GM20000 (cell line): ENCODE measurements at regions not wholly inside any gene's neighbourhood (a gene's known extent, or its start where the extent isn't known, plus 50 kb on each side); places are given as distances from the start of the nearest gene placed in this dataset.
"Not testable (repeated sequence)": the region's sequence is repeated elsewhere in the genome, so short reads cannot be mapped to it uniquely, and the experiment has no call there.

Experiments
- DNase-seq: peaks from one replicate; pipeline ENCODE4 v3.0.0; 2012; ENCODE audit warnings: low spot score
- TF ChIP-seq, protein P1 (sequence below): IDR thresholded peaks from 2 replicates; pipeline ENCODE4 v1.5.1; 2012; ENCODE audit warnings: mild to moderate bottlenecking, control low read depth; ENCODE audit errors: extremely low read depth, missing control alignments

DNA sequence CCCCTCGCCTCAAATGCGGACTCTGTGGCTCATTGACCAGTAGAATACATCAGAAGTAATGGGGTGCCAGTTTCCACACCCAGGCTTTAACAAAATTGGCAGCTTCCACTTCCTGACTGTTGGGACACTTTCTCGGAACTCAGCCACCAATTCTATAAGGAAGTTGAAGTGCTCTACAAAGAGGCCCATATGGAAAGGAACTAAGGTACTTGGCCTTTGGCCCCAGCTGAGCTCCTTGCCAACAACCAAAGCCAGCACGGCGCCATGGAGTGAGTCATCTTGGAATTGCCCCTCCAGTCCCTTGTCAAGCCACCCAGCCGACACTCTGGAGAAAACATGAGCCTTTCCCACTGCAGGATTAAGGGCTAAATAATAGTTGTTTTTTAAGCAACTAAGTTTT lies 262.2 kb upstream of the INTU start:
- TF ChIP-seq, protein P1, sequence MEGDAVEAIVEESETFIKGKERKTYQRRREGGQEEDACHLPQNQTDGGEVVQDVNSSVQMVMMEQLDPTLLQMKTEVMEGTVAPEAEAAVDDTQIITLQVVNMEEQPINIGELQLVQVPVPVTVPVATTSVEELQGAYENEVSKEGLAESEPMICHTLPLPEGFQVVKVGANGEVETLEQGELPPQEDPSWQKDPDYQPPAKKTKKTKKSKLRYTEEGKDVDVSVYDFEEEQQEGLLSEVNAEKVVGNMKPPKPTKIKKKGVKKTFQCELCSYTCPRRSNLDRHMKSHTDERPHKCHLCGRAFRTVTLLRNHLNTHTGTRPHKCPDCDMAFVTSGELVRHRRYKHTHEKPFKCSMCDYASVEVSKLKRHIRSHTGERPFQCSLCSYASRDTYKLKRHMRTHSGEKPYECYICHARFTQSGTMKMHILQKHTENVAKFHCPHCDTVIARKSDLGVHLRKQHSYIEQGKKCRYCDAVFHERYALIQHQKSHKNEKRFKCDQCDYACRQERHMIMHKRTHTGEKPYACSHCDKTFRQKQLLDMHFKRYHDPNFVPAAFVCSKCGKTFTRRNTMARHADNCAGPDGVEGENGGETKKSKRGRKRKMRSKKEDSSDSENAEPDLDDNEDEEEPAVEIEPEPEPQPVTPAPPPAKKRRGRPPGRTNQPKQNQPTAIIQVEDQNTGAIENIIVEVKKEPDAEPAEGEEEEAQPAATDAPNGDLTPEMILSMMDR: no peak
- no peak for DNase-seq

GRCh38 chr4:127379499-127379898 lies 253.3 kb upstream of the INTU start:
- no peak for DNase-seq
- TF ChIP-seq, protein P1: no peak

GRCh38 chr4:127379948-127380347 lies 252.8 kb upstream of the INTU start:
- DNase-seq: not testable (repeated sequence)

DNA sequence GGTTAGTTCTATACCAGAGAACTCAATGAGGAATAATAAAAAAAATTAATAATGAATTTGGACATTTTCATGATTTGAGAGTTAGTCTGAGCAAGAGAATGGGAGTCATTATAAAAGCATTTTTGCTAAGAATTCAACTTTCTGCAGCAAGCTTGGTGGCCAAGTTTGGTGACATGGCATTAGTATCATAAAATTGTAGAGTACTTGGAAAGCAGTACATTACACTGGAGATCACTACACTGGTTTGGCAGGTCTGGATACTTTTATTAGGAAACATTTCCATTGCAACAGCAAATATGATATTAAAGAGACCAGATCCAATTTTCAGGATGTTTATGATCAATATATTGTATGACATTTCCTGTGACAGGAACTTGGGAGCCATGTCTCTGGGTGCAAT lies 249.1 kb upstream of the INTU start:
- no peak for DNase-seq

GRCh38 chr4:127394516-127394915 lies 238.2 kb upstream of the INTU start:
- TF ChIP-seq, protein P1: no peak
- no peak for DNase-seq

More for the DNA sequence above, 249.1 kb upstream of the INTU start:
- TF ChIP-seq, protein P1: no peak

DNA sequence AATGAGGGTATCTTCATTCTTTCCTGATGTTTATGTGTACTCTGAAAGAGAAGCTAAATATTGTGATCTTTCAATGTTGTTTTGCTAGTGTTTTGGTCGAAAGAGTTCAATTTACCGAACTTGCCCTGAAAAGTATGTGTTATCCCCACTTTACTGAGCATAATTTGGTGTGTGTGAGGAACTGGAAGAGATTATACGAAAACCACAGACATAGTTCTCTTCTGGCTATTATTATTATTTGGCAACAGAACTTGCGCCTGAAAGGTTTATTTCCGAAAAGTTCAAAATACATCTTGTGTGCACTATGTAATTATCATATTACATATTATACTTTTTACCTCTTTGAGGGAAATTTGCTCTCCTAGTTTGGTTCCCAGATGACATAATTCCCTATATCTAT lies 232.5 kb upstream of the INTU start:
- no peak for DNase-seq
- TF ChIP-seq, protein P1: no peak

DNA sequence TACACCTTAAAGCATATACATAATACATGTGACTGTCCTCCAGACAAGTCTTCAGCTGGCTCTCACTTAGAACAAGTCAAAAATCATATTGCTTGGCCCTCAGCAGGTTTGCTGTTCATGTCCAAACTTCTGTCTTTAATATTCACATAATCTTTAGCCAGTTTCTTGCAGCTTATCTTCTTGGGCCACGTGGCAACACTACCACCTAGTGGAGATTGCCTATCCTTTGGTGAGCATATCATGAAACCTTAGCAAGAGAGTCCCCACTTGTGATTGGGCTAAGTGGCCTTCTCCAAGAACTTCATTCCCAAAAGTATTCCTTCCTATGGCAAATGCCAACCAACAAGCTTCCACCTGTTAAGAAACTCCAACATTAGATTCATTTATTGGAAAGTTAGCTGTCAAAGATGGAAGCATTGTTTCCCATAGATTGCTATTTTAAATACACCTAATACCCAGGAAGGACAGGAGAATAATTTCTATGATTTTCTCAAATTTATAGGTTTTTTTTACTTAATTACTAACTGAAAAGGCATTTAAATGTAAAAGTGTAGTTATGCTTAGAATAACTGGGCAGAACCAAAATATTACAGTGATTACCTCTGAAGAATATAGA lies 231.9 kb upstream of the INTU start:
- peak; percentile 38 for DNase-seq
- TF ChIP-seq, protein P1: peak; percentile 74

GRCh38 chr4:127403471-127404084 lies 229.2 kb upstream of the INTU start:
- TF ChIP-seq, protein P1: no peak
- no peak for DNase-seq
